ENCODE measurements at regions not wholly inside any gene's neighbourhood (a gene's known extent, or its start where the extent isn't known, plus 50 kb on each side); places are given as distances from the start of the nearest gene placed in this dataset.
A peak's percentile ranks its signal among the peaks of the same experiment; 100 is the strongest.
"Not testable (repeated sequence)": the region's sequence is repeated elsewhere in the genome, so short reads cannot be mapped to it uniquely, and the experiment has no call there.

DNA sequence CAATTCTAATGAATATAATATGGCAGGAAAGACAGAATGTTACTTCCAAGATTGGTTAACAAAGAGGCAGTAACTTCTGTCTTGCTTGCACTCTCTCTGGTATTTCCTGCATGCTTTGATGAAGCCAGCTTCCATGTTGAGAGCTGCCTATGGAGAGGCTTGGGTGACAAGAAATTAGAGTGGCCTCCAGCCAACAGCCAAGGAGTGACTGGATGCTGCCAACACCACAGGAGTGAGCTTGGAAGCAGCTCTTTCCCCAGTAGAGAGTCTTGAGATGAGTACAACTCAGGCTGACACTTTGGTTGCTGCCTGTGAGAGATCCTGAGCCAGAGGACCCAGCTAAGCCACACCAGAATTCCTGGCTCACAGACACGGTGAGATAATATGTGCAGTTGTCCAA lies 183.1 kb downstream of the RMST start:
- H3K9me3 ChIP-seq = no peaks in the 10 kb centered on the region
- 47 to 53% methylated on average over 1 of the region's 1 CpG for WGBS, 2 donors
- peak; percentile 33 to 34 for DNase-seq
- H3K27me3 ChIP-seq = no peaks in the 10 kb centered on the region
- TF ChIP-seq, protein P1, sequence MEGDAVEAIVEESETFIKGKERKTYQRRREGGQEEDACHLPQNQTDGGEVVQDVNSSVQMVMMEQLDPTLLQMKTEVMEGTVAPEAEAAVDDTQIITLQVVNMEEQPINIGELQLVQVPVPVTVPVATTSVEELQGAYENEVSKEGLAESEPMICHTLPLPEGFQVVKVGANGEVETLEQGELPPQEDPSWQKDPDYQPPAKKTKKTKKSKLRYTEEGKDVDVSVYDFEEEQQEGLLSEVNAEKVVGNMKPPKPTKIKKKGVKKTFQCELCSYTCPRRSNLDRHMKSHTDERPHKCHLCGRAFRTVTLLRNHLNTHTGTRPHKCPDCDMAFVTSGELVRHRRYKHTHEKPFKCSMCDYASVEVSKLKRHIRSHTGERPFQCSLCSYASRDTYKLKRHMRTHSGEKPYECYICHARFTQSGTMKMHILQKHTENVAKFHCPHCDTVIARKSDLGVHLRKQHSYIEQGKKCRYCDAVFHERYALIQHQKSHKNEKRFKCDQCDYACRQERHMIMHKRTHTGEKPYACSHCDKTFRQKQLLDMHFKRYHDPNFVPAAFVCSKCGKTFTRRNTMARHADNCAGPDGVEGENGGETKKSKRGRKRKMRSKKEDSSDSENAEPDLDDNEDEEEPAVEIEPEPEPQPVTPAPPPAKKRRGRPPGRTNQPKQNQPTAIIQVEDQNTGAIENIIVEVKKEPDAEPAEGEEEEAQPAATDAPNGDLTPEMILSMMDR (IDR thresholded peaks at IDR 0.05) = no peak
- TF ChIP-seq POLR2A (IDR thresholded peaks at IDR 0.05) = no peak
- no peaks in the 10 kb centered on the region for H3K36me3 ChIP-seq
- intact Hi-C loops (cut with DNase I) = no loop called here
- H3K4me3 ChIP-seq (replicated peaks in 1 of 3) = no peak overlapping the region
- peak overlapping the region in 1 of 3 donors; percentile 86 for H3K27ac ChIP-seq
- H3K4me1 ChIP-seq = peaks cover 19 to 29% of the 10 kb centered on the region in 2 donors

DNA sequence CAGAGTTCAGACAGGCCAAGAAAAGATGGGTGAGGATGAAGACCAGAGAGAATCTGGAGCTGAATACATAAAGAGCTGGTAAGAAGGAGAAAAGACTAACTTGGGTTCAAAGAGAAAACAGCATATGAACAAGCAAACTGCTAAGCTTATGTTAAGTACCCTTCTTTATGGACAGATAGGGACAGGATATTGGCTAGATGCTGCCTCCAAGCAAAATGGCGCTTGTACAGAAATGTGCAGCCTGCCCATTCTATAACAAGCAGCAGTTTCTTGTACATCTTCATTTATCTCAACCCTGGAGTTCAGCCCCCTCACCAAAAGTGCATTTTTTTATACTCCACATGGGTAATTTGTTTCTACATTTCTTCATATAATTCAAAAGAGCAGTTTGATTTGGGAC lies 184.5 kb downstream of the RMST start:
- 85 to 94% methylated on average over 1 of the region's 1 CpG for WGBS, 2 donors
- H3K9me3 ChIP-seq = no peaks in the 10 kb centered on the region
- no peak for DNase-seq
- no peak overlapping the region for H3K4me3 ChIP-seq (replicated peaks in 1 of 3)
- H3K27ac ChIP-seq = no peak overlapping the region
- H3K4me1 ChIP-seq = peaks cover 19 to 29% of the 10 kb centered on the region in 2 donors
- TF ChIP-seq POLR2A (IDR thresholded peaks at IDR 0.05) = no peak
- TF ChIP-seq, protein P1 (IDR thresholded peaks at IDR 0.05) = no peak
- H3K36me3 ChIP-seq = no peaks in the 10 kb centered on the region
- intact Hi-C loops (cut with DNase I) = no loop called here
- no peaks in the 10 kb centered on the region for H3K27me3 ChIP-seq

DNA sequence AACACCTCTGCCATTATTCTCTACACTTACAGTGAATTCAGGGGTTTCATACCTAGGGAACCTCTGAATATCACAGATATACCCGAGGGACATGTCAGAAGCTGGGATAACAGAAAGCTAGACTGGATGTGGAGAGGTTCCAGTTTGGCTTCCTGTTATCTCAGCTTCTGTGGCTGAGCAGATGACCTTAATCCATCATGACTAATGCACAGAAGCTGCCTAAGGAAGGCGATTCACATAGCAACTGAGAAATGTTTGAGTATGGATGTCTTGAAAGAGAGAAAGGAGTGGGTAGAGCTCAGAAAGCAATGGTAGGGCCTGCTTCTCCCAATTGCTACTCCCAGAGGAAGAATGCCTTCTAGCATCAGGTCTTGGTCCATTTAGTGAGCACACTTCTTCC lies 187.6 kb downstream of the RMST start:
- TF ChIP-seq, protein P1 (IDR thresholded peaks at IDR 0.05) = no peak
- no peak for TF ChIP-seq POLR2A (IDR thresholded peaks at IDR 0.05)
- Histone ChIP-seq H3K9me3 (no peaks in the 10 kb centered on the region), H3K27ac (no peak overlapping the region), H3K36me3 (no peaks in the 10 kb centered on the region), H3K4me3 (replicated peaks in 1 of 3) (no peak overlapping the region), H3K27me3 (no peaks in the 10 kb centered on the region), H3K4me1 (peaks cover 2 to 8% of the 10 kb centered on the region in 2 donors)
- WGBS, 2 donors = 86 to 92% methylated on average over 2 of the region's 2 CpGs
- intact Hi-C loops (cut with DNase I) = no loop called here
- DNase-seq = no peak

- WGBS, 2 donors = 90 to 98% methylated on average over 15 to 16 of the region's 19 CpGs
- H3K36me3 ChIP-seq; intact Hi-C loops (cut with DNase I); H3K4me1 ChIP-seq; H3K27me3 ChIP-seq; H3K9me3 ChIP-seq; DNase-seq; H3K4me3 ChIP-seq (replicated peaks in 1 of 3); H3K27ac ChIP-seq: not testable (repeated sequence)
Measured at GRCh38 chr12:97656548-97656947, 193.9 kb downstream of the RMST start.

DNA sequence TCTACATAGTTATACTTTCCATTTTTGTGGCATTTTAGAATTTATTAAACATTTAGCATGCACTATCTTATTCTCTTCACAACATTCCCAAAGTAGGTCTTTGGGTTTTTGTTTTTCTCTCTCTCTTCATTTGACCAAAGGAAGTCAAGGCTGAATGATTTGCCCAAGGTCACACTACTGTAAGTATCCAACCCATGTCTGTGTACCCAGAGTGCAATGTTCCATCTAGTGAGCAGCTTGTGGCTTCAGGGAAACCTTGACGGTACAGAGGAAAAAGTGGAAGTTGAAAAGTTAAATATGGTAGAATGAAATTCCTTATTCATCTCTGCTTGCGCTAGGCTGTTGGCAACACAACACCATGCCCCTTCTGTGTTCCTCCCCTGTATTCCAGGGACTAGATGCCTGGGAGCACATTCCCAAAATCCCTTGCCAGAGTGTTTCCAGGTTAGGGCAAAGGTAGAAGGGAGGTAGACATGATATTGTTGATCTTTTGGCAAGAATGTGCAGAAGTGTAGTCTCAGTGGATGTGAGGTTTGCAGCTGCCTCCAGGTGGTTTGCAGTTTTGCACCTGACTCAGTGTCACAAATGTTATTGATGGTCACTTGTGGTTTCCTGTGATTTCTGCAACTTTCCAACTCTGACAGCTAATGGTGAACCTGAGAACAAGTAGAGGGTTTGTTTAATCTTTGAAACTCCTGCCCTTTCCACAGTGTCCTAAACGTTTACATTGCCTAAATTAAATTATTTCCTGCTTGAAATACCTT lies 196.7 kb downstream of the RMST start:
- no peak overlapping the region for H3K27ac ChIP-seq
- DNase-seq = peak in 1 of 2 donors; percentile 2
- H3K4me3 ChIP-seq (replicated peaks in 1 of 3) = no peak overlapping the region
- H3K4me1 ChIP-seq = no peaks in the 10 kb centered on the region
- WGBS, 2 donors = 64 to 66% methylated on average over 3 of the region's 3 CpGs
- intact Hi-C loops (cut with DNase I) = no loop called here
- H3K36me3 ChIP-seq = no peaks in the 10 kb centered on the region
- H3K27me3 ChIP-seq = no peaks in the 10 kb centered on the region
- no peaks in the 10 kb centered on the region for H3K9me3 ChIP-seq
- TF ChIP-seq, protein P1 (IDR thresholded peaks at IDR 0.05) = no peak
- TF ChIP-seq POLR2A (IDR thresholded peaks at IDR 0.05) = no peak

Measured in thyroid gland (tissue), 4 donors.